Mammary epithelial cell (primary cell): ENCODE measurements at regions not wholly inside any gene's neighbourhood (a gene's known extent, or its start where the extent isn't known, plus 50 kb on each side); places are given as distances from the start of the nearest gene placed in this dataset.

ENCODE experiments used
- EZH2 ChIP-seq: IDR thresholded peaks from 2 replicates; pipeline ENCODE4 v1.6.1; 2012; ENCODE audit warnings: low read length, inconsistent platforms, borderline replicate concordance
- TF ChIP-seq, protein P1 (sequence below), 2 donors: IDR thresholded peaks in 1 of 2; conservative IDR thresholded peaks in 1 of 2; 2 replicates each; pipeline ENCODE4 v1.5.1; 2011 to 2012; ENCODE audit warnings: inconsistent platforms in 2 of 2, low read length in 2 of 2, mild to moderate bottlenecking in 2 of 2, control low read depth in 1 of 2, low read depth in 1 of 2; ENCODE audit not compliant: insufficient read depth in 1 of 2; ENCODE audit errors: extremely low read depth in 1 of 2

DNA sequence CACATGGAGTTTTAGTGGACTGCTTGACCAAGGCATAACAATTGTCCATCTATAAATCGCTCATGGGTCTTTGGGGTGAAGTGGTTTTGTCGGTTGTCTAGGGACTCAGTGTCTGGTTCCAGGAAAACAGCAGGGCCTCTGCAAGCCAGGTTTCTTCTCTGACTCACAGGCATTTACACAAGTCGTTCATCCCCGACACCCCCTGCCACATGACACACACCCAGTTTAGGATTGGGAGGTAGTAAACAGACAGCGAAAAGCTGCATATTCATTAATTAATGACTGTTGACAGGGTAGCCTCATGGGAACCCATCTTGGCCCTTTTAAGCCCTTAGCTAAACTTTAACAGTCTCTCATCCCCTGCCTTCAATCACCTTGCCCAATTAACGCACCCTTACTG is 194.8 kb upstream of the ACVR2A start:
- TF ChIP-seq, protein P1, sequence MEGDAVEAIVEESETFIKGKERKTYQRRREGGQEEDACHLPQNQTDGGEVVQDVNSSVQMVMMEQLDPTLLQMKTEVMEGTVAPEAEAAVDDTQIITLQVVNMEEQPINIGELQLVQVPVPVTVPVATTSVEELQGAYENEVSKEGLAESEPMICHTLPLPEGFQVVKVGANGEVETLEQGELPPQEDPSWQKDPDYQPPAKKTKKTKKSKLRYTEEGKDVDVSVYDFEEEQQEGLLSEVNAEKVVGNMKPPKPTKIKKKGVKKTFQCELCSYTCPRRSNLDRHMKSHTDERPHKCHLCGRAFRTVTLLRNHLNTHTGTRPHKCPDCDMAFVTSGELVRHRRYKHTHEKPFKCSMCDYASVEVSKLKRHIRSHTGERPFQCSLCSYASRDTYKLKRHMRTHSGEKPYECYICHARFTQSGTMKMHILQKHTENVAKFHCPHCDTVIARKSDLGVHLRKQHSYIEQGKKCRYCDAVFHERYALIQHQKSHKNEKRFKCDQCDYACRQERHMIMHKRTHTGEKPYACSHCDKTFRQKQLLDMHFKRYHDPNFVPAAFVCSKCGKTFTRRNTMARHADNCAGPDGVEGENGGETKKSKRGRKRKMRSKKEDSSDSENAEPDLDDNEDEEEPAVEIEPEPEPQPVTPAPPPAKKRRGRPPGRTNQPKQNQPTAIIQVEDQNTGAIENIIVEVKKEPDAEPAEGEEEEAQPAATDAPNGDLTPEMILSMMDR (conservative IDR thresholded peaks at IDR 0.05 in 1 of 2, IDR thresholded peaks at IDR 0.05 in 1 of 2; ENCODE audit: extremely low read depth in 1 of 2, insufficient read depth in 1 of 2, low read depth in 1 of 2, low read length in 2 of 2) = no peak
- no peak for TF ChIP-seq EZH2
